HepG2 (cell line): ENCODE measurements at regions not wholly inside any gene's neighbourhood (a gene's known extent, or its start where the extent isn't known, plus 50 kb on each side); places are given as distances from the start of the nearest gene placed in this dataset.

Experiments used
- ATAC-seq: fragments of 200-7000 bp; cut with Tn5 transposase; 3 replicates; pipeline ENCODE4 v1.9.1; 2020; ENCODE audit warnings: mild to moderate bottlenecking, moderate library complexity
- BruUV-seq: library from RNA; stranded (reverse); fragments of 400-500 nt; replicated peaks from 2 replicates; lab custom pipeline; 2021; lab: Mats Ljungman, UMichigan
- CTCF ChIA-PET: fragments of 300-600 bp; formaldehyde crosslinking; extraction: SDS; loops from one replicate; lab custom pipeline; 2021; ENCODE audit warnings: low total read pairs, inconsistent platforms, low intra/inter-chr PET ratio; lab: Yijun Ruan, JAX
- POLR2A ChIA-PET: fragments of 350-600 bp; sonication (Branson Sonifier 250); formaldehyde crosslinking; loops from one replicate; lab custom pipeline; 2020; ENCODE audit warnings: antibody characterized with exemption, inconsistent platforms; lab: Yijun Ruan, JAX
- DNase-seq: peaks from one replicate; pipeline ENCODE4 v3.0.0-alpha.2; 2015; ENCODE audit warnings: low spot score
- FAIRE-seq: peaks from 3 replicates; lab custom pipeline; 2011; peaks lifted over from hg19 to GRCh38; lab: Jason Lieb, UNC
- H2AFZ ChIP-seq: one replicate; pipeline ENCODE4 v1.6.1; 2011; ENCODE audit warnings: low read length, inconsistent platforms
- H3K27ac ChIP-seq: fragments of 300-600 bp; 3 replicates; pipeline ENCODE4 v1.8.0; 2011; ENCODE audit warnings: mixed run types, mild to moderate bottlenecking, mixed read lengths, low read length, inconsistent platforms; ENCODE audit not compliant: insufficient read depth; ENCODE audit errors: extremely low read length
- H3K27me3 ChIP-seq, 2 experiments: fragments of 200-600 bp in 1 of 2; 2 replicates in 1 of 2; 3 replicates in 1 of 2; pipeline versions ENCODE4 v1.6.0 to v1.8.0; 2011; ENCODE audit warnings: low read length in 2 of 2, mild to moderate bottlenecking in 2 of 2, moderate library complexity in 2 of 2, inconsistent platforms in 1 of 2; ENCODE audit not compliant: insufficient read depth in 2 of 2, control insufficient read depth in 1 of 2
- H3K36me3 ChIP-seq, 2 experiments: fragments of 200-600 bp in 1 of 2; replicated peaks in 1 of 2; 2 replicates in 1 of 2; 3 replicates in 1 of 2; pipeline versions ENCODE4 v1.5.1 to v1.8.0; 2011; ENCODE audit warnings: low read length in 2 of 2, inconsistent platforms in 1 of 2; ENCODE audit not compliant: insufficient read depth in 2 of 2, control insufficient read depth in 1 of 2
- H3K4me1 ChIP-seq: 2 replicates; pipeline ENCODE4 v1.5.1; 2012; ENCODE audit warnings: low read length, inconsistent platforms; ENCODE audit not compliant: insufficient read depth
- H3K4me2 ChIP-seq: 2 replicates; pipeline ENCODE4 v1.6.0; 2011; ENCODE audit warnings: low read depth, low read length, inconsistent platforms
- H3K4me3 ChIP-seq, 3 experiments: fragments of 200-600 bp in 1 of 3; sonication (generic), shearing (Covaris generic) in 1 of 3; replicated peaks in 1 of 3; 2 replicates each; pipeline ENCODE4 v1.5.1; 2011 to 2016; ENCODE audit warnings: low read length in 3 of 3, inconsistent platforms in 2 of 3, low read depth in 2 of 3, mild to moderate bottlenecking in 2 of 3, control low read depth in 1 of 3, mixed read lengths in 1 of 3; ENCODE audit not compliant: insufficient read depth in 1 of 3
- H3K79me2 ChIP-seq: one replicate; pipeline ENCODE4 v1.6.1; 2011; ENCODE audit warnings: low read length, inconsistent platforms; ENCODE audit not compliant: insufficient read depth
- H3K9ac ChIP-seq: 2 replicates; pipeline ENCODE4 v1.6.0; 2011; ENCODE audit warnings: mild to moderate bottlenecking, low read depth, low read length, inconsistent platforms; ENCODE audit not compliant: insufficient read depth
- H3K9me3 ChIP-seq: 2 replicates; pipeline ENCODE4 v1.5.1; 2012; ENCODE audit warnings: mild to moderate bottlenecking, low read length
- H4K20me1 ChIP-seq: 2 replicates; pipeline ENCODE4 v1.6.0; 2011; ENCODE audit warnings: inconsistent platforms, mild to moderate bottlenecking, low read length, moderate library complexity; ENCODE audit not compliant: insufficient read depth
- CHD2 ChIP-seq: IDR thresholded peaks from 2 replicates; pipeline ENCODE4 v1.6.1; 2011; ENCODE audit warnings: low read depth, low read length, improper control_type of control experiment
- GATAD1 ChIP-seq: IDR thresholded peaks from 2 replicates; pipeline ENCODE4 v1.6.1; 2016; ENCODE audit warnings: missing genetic modification reagents, missing compliant biosample characterization
- HOXA5 ChIP-seq: sonication (generic); formaldehyde crosslinking; IDR thresholded peaks from 2 replicates; pipeline ENCODE4 v1.4.0; 2020; ENCODE audit warnings: missing genetic modification reagents
- KLF11 ChIP-seq: IDR thresholded peaks from 2 replicates; pipeline ENCODE4 v1.6.1; 2016; ENCODE audit warnings: missing compliant biosample characterization
- NFATC3 ChIP-seq: sonication (generic); formaldehyde crosslinking; IDR thresholded peaks from 2 replicates; pipeline ENCODE4 v1.5.1; 2020; ENCODE audit warnings: mild to moderate bottlenecking, missing genetic modification reagents
- NRL ChIP-seq: sonication (generic); formaldehyde crosslinking; IDR thresholded peaks from 2 replicates; pipeline ENCODE4 v1.5.0; 2020; ENCODE audit warnings: missing genetic modification reagents, mild to moderate bottlenecking, moderate library complexity, borderline replicate concordance
- PHF5A ChIP-seq: IDR thresholded peaks from one replicate; pipeline ENCODE4 v1.6.1; 2018; ENCODE audit warnings: low read depth, missing genetic modification reagents; ENCODE audit not compliant: unreplicated experiment
- ZNF160 ChIP-seq: sonication (generic); formaldehyde crosslinking; IDR thresholded peaks from 2 replicates; pipeline ENCODE4 v1.8.0; 2022; ENCODE audit warnings: mild to moderate bottlenecking, inconsistent platforms, missing genetic modification reagents
- ZNF225 ChIP-seq: sonication (generic); formaldehyde crosslinking; IDR thresholded peaks from 2 replicates; pipeline ENCODE4 v1.4.0; 2020; ENCODE audit warnings: mild to moderate bottlenecking, missing genetic modification reagents
- ZNF282 ChIP-seq: fragments of 450-650 bp; IDR thresholded peaks from 2 replicates; pipeline ENCODE4 v1.6.1; 2018; ENCODE audit not compliant: partially characterized antibody
- ZNF552 ChIP-seq: sonication (generic); formaldehyde crosslinking; IDR thresholded peaks from 2 replicates; pipeline ENCODE4 v1.9.0; 2022; ENCODE audit warnings: missing genetic modification reagents, mild to moderate bottlenecking, borderline replicate concordance
- ZSCAN21 ChIP-seq: sonication (generic); formaldehyde crosslinking; IDR thresholded peaks from 2 replicates; pipeline ENCODE4 v1.8.0; 2022; ENCODE audit warnings: mild to moderate bottlenecking, missing genetic modification reagents, moderate library complexity, borderline replicate concordance
- WGBS: methylation state at CpG from one replicate; pipeline ENCODE4 v1.1.6; 2017; ENCODE audit warnings: low lambda C conversion rate; 5-methylcytosine and 5-hydroxymethylcytosine counted together
- in situ Hi-C: cut with HindIII; loops from 2 replicates; pipeline ENCODE4 v1.10.0; 2017; ENCODE audit warnings: low pct_unique_long_range_greater_than_20kb; ENCODE audit not compliant: extremely low pct_ligation_motif_present
- intact Hi-C: fragments of 100-400 bp; cut with micrococcal nuclease; formaldehyde crosslinking; loops from one replicate; pipeline ENCODE4 v1.10.0; 2022; ENCODE audit not compliant: unreplicated experiment
- TF ChIP-seq, protein P1 (sequence below): fragments of 450-650 bp; IDR thresholded peaks from 2 replicates; pipeline ENCODE4 v1.6.1; 2016
- TF ChIP-seq, protein P2 (sequence below): sonication (generic); formaldehyde crosslinking; IDR thresholded peaks from 2 replicates; pipeline ENCODE4 v1.5.1; 2020; ENCODE audit warnings: mild to moderate bottlenecking, missing genetic modification reagents
- TF ChIP-seq, protein P3 (sequence below): sonication (generic); formaldehyde crosslinking; IDR thresholded peaks from 2 replicates; pipeline ENCODE4 v1.4.0; 2020; ENCODE audit warnings: missing genetic modification reagents
- TF ChIP-seq, protein P4 (sequence below): sonication (generic); formaldehyde crosslinking; IDR thresholded peaks from 2 replicates; pipeline ENCODE4 v1.4.0; 2020; ENCODE audit warnings: missing genetic modification reagents

DNA sequence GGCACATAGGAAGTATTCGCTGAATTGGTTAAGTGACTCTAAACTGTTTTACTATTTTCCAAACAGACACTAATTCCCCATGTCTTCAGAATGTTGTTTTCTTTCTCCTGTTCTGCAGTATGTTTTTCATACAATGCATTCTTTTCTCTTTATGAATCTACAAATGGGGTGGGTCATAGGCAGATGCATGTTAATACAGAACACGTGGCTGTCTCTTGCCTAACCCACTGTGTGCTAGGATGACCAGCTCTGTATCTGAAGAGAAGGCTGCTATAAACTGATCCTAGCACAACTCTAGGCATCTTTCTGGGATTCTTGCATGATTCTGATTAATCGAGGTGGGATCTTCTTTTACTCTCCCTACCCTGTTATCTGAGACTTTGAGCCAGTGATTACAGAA is 826.0 kb downstream of the PLCL1 start:
- Histone ChIP-seq H2AFZ (no peak overlapping the region), H3K4me1 (no peaks in the 10 kb centered on the region), H3K36me3 (no peaks in the 10 kb centered on the region), H3K4me2 (no peak overlapping the region), H3K9ac (no peak overlapping the region), H3K4me3 (no peak overlapping the region), H4K20me1 (no peaks in the 10 kb centered on the region), H3K27ac (no peak overlapping the region), H3K9me3 (no peaks in the 10 kb centered on the region), H3K27me3 (no peaks in the 10 kb centered on the region), H3K79me2 (no peaks in the 10 kb centered on the region)
- ChIA-PET CTCF (no interaction called here), POLR2A (no interaction called here)
- DNase-seq (no peak), ATAC-seq (no peak), FAIRE-seq (no peak)
- TF ChIP-seq ZSCAN21 (CRISPR knock-in tag) (no peak), HOXA5 (CRISPR knock-in tag) (no peak), ZNF282 (no peak), ZNF225 (CRISPR knock-in tag) (no peak), PHF5A (no peak), NFATC3 (CRISPR knock-in tag) (no peak)
- TF ChIP-seq, protein P1, sequence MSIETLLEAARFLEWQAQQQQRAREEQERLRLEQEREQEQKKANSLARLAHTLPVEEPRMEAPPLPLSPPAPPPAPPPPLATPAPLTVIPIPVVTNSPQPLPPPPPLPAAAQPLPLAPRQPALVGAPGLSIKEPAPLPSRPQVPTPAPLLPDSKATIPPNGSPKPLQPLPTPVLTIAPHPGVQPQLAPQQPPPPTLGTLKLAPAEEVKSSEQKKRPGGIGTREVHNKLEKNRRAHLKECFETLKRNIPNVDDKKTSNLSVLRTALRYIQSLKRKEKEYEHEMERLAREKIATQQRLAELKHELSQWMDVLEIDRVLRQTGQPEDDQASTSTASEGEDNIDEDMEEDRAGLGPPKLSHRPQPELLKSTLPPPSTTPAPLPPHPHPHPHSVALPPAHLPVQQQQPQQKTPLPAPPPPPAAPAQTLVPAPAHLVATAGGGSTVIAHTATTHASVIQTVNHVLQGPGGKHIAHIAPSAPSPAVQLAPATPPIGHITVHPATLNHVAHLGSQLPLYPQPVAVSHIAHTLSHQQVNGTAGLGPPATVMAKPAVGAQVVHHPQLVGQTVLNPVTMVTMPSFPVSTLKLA: peak; percentile 57
- WGBS: under 1% methylated on average over 3 of the region's 3 CpGs
- in situ Hi-C loops: no loop called here
- BruUV-seq: no TSS peak
- intact Hi-C loops: no loop called here

DNA sequence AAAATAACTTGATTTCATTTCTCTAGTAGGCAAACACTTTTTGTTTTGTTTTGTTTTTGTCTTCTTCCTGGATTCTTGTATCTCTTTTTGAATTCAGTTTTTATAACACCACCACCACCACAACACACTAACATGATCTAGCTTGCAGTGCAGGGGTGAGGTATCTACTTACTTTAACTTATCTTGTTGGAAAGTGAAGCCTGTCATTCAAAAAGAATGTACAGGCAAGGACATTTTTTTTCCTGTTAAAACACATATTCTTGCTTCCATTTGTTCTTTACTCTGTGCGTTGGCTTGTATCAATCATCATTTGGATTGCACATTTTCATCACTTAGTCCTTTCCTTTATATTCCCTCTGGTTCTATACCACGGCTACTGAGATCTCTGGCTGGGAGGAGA is 824.2 kb downstream of the PLCL1 start:
- ATAC-seq (no peak), DNase-seq (no peak), FAIRE-seq (no peak)
- BruUV-seq: no TSS peak
- 0% methylated on average over 2 of the region's 2 CpGs for WGBS
- no peak overlapping the region for H3K4me3 ChIP-seq
- H3K4me2 ChIP-seq: no peak overlapping the region
- no peaks in the 10 kb centered on the region for H3K4me1 ChIP-seq
- H3K79me2 ChIP-seq: no peaks in the 10 kb centered on the region
- H3K36me3 ChIP-seq: no peaks in the 10 kb centered on the region
- intact Hi-C loops: no loop called here
- CTCF ChIA-PET: no interaction called here
- peak overlapping the region; percentile 58 for H2AFZ ChIP-seq
- in situ Hi-C loops: no loop called here
- no peaks in the 10 kb centered on the region for H3K27me3 ChIP-seq
- H3K9ac ChIP-seq: no peak overlapping the region
- POLR2A ChIA-PET: no interaction called here
- no peak overlapping the region for H3K27ac ChIP-seq
- no peaks in the 10 kb centered on the region for H3K9me3 ChIP-seq
- no peaks in the 10 kb centered on the region for H4K20me1 ChIP-seq
- TF ChIP-seq, protein P2, sequence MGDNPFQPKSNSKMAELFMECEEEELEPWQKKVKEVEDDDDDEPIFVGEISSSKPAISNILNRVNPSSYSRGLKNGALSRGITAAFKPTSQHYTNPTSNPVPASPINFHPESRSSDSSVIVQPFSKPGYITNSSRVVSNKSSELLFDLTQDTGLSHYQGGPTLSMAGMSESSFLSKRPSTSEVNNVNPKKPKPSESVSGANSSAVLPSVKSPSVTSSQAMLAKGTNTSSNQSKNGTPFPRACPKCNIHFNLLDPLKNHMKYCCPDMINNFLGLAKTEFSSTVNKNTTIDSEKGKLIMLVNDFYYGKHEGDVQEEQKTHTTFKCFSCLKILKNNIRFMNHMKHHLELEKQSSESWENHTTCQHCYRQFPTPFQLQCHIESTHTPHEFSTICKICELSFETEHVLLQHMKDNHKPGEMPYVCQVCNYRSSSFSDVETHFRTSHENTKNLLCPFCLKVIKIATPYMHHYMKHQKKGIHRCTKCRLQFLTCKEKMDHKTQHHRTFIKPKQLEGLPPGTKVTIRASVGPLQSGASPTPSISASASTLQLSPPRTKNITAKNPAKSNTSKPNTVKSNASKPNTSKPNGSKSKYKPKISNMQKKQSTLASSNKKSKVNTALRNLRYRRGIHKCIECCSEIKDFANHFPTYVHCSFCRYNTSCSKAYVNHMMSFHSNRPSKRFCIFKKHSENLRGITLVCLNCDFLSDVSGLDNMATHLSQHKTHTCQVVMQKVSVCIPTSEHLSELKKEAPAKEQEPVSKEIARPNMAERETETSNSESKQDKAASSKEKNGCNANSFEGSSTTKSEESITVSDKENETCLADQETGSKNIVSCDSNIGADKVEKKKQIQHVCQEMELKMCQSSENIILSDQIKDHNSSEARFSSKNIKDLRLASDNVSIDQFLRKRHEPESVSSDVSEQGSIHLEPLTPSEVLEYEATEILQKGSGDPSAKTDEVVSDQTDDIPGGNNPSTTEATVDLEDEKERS (CRISPR knock-in tag): no peak
- TF ChIP-seq ZNF160 (CRISPR knock-in tag) (no peak), CHD2 (no peak), KLF11 (CRISPR knock-in tag) (no peak), NRL (CRISPR knock-in tag) (no peak), GATAD1 (no peak), ZNF552 (CRISPR knock-in tag) (no peak)
- TF ChIP-seq, protein P3, sequence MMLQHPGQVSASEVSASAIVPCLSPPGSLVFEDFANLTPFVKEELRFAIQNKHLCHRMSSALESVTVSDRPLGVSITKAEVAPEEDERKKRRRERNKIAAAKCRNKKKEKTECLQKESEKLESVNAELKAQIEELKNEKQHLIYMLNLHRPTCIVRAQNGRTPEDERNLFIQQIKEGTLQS: no peak
- TF ChIP-seq, protein P4, sequence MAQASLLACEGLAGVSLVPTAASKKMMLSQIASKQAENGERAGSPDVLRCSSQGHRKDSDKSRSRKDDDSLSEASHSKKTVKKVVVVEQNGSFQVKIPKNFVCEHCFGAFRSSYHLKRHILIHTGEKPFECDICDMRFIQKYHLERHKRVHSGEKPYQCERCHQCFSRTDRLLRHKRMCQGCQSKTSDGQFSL (CRISPR knock-in tag): no peak
